H9 (cell line): ENCODE measurements at regions not wholly inside any gene's neighbourhood (a gene's known extent, or its start where the extent isn't known, plus 50 kb on each side); places are given as distances from the start of the nearest gene placed in this dataset.

Experiments
- DNase-seq: peaks from one replicate; pipeline ENCODE4 v3.0.0-alpha.2; 2017
- H2AFZ ChIP-seq: one replicate; pipeline ENCODE4 v1.6.1; 2013; ENCODE audit warnings: mild to moderate bottlenecking, low read length, control low read depth, moderate library complexity
- H2AK5ac ChIP-seq: 2 replicates; pipeline ENCODE4 v1.6.1; 2013; ENCODE audit warnings: low read length, control low read depth, mixed read lengths; ENCODE audit not compliant: insufficient read length
- H2BK120ac ChIP-seq: one replicate; pipeline ENCODE4 v1.6.1; 2013; ENCODE audit warnings: low read depth, mild to moderate bottlenecking, low read length, control low read depth, inconsistent platforms; ENCODE audit not compliant: poor library complexity, severe bottlenecking
- H2BK12ac ChIP-seq: 2 replicates; pipeline ENCODE4 v1.6.1; 2013; ENCODE audit warnings: low read length, control low read depth, mixed read lengths, low read depth; ENCODE audit not compliant: insufficient read length
- H2BK15ac ChIP-seq: 2 replicates; pipeline ENCODE4 v1.6.1; 2013; ENCODE audit warnings: low read depth, low read length, control low read depth
- H2BK20ac ChIP-seq: one replicate; pipeline ENCODE4 v1.6.1; 2013; ENCODE audit warnings: low read depth, mild to moderate bottlenecking, low read length, control low read depth, inconsistent platforms; ENCODE audit not compliant: poor library complexity, severe bottlenecking
- H2BK5ac ChIP-seq: 2 replicates; pipeline ENCODE4 v1.6.1; 2013; ENCODE audit warnings: low read length, control low read depth, mixed read lengths; ENCODE audit not compliant: insufficient read length
- H3K14ac ChIP-seq: 2 replicates; pipeline ENCODE4 v1.6.1; 2013; ENCODE audit warnings: low read length, control low read depth; ENCODE audit not compliant: insufficient read depth
- H3K18ac ChIP-seq: 2 replicates; pipeline ENCODE4 v1.6.1; 2013; ENCODE audit warnings: low read depth, mild to moderate bottlenecking, mixed read lengths, low read length, control low read depth; ENCODE audit not compliant: insufficient read length
- H3K23ac ChIP-seq: 2 replicates; pipeline ENCODE4 v1.6.1; 2013; ENCODE audit warnings: low read length, control low read depth, mixed read lengths, low read depth; ENCODE audit not compliant: insufficient read length
- H3K23me2 ChIP-seq: 2 replicates; pipeline ENCODE4 v1.6.1; 2013; ENCODE audit warnings: low read depth, mild to moderate bottlenecking, mixed read lengths, low read length, control low read depth; ENCODE audit not compliant: insufficient read length, poor library complexity, severe bottlenecking
- H3K27ac ChIP-seq: 2 replicates; pipeline ENCODE4 v1.5.1; 2013; ENCODE audit warnings: low read length, control low read depth, mixed read lengths, low read depth; ENCODE audit not compliant: insufficient read length
- H3K27me3 ChIP-seq: 2 replicates; pipeline ENCODE4 v1.6.1; 2013; ENCODE audit warnings: low read length, control low read depth, inconsistent platforms; ENCODE audit not compliant: insufficient read depth
- H3K4ac ChIP-seq: 2 replicates; pipeline ENCODE4 v1.6.1; 2013; ENCODE audit warnings: low read depth, mild to moderate bottlenecking, control low read depth, inconsistent platforms, low read length, moderate library complexity
- H3K4me1 ChIP-seq: 2 replicates; pipeline ENCODE4 v1.6.1; 2013; ENCODE audit warnings: low read length, control low read depth, inconsistent platforms; ENCODE audit not compliant: insufficient read depth
- H3K4me2 ChIP-seq: 2 replicates; pipeline ENCODE4 v1.6.1; 2013; ENCODE audit warnings: low read length, control low read depth, mixed read lengths; ENCODE audit not compliant: insufficient read length, insufficient read depth
- H3K56ac ChIP-seq: 2 replicates; pipeline ENCODE4 v1.6.1; 2013; ENCODE audit warnings: low read depth, mild to moderate bottlenecking, mixed read lengths, low read length, control low read depth; ENCODE audit not compliant: insufficient read length
- H3K79me1 ChIP-seq: 2 replicates; pipeline ENCODE4 v1.6.1; 2013; ENCODE audit warnings: low read depth, mild to moderate bottlenecking, moderate library complexity, low read length, control low read depth, inconsistent platforms; ENCODE audit not compliant: insufficient read depth, poor library complexity, severe bottlenecking
- H3K79me2 ChIP-seq: 2 replicates; pipeline ENCODE4 v1.6.1; 2013; ENCODE audit warnings: low read length, control low read depth, inconsistent platforms; ENCODE audit not compliant: insufficient read depth
- H3K9ac ChIP-seq: 2 replicates; pipeline ENCODE4 v1.6.1; 2013; ENCODE audit warnings: low read length, control low read depth, mixed read lengths; ENCODE audit not compliant: insufficient read length; ENCODE audit errors: extremely low read depth
- H3K9me3 ChIP-seq: one replicate; pipeline ENCODE4 v1.6.1; 2013; ENCODE audit warnings: low read depth, low read length, inconsistent platforms; ENCODE audit not compliant: control insufficient read depth
- H3T11ph ChIP-seq: one replicate; pipeline ENCODE4 v1.6.1; 2013; ENCODE audit warnings: mild to moderate bottlenecking, low read length, control low read depth, inconsistent platforms
- H4K20me1 ChIP-seq: one replicate; pipeline ENCODE4 v1.6.1; 2013; ENCODE audit not compliant: control insufficient read depth, insufficient read length, insufficient read depth
- H4K5ac ChIP-seq: 2 replicates; pipeline ENCODE4 v1.6.1; 2013; ENCODE audit warnings: low read depth, mild to moderate bottlenecking, mixed read lengths, low read length, control low read depth; ENCODE audit not compliant: insufficient read length
- H4K8ac ChIP-seq: replicated peaks from 2 replicates; pipeline ENCODE4 v1.6.1; 2013; ENCODE audit warnings: low read length, control low read depth, mixed read lengths, low read depth; ENCODE audit not compliant: insufficient read length
- H4K91ac ChIP-seq: 2 replicates; pipeline ENCODE4 v1.6.1; 2013; ENCODE audit warnings: low read depth, mild to moderate bottlenecking, moderate library complexity, mixed read lengths, low read length, control low read depth; ENCODE audit not compliant: insufficient read length
- H3K27ac Mint-ChIP-seq, 3 experiments: 2 replicates in 2 of 3; 3 replicates in 1 of 3; pipeline ENCODE4 v1.8.0; 2020 to 2021; ENCODE audit warnings: mixed read lengths in 3 of 3, mild to moderate bottlenecking in 1 of 3, moderate library complexity in 1 of 3
- H3K27me3 Mint-ChIP-seq: 2 replicates; pipeline ENCODE4 v1.8.0; 2021; ENCODE audit warnings: low read depth, mild to moderate bottlenecking, moderate library complexity, mixed read lengths
- H3K36me3 Mint-ChIP-seq, 3 experiments: 2 replicates in 2 of 3; 3 replicates in 1 of 3; pipeline ENCODE4 v1.8.0; 2020 to 2021; ENCODE audit warnings: low read depth in 3 of 3, mixed read lengths in 3 of 3; ENCODE audit not compliant: insufficient read depth in 1 of 3
- H3K4me1 Mint-ChIP-seq, 2 experiments: 2 replicates each; pipeline ENCODE4 v1.8.0; 2020; ENCODE audit warnings: mixed read lengths in 2 of 2
- H3K4me3 Mint-ChIP-seq, 2 experiments: 2 replicates in 1 of 2; 3 replicates in 1 of 2; pipeline ENCODE4 v1.8.0; 2020 to 2021; ENCODE audit warnings: mild to moderate bottlenecking in 2 of 2, mixed read lengths in 2 of 2, moderate library complexity in 1 of 2
- H3K9me3 Mint-ChIP-seq, 2 experiments: 2 replicates in 1 of 2; 3 replicates in 1 of 2; pipeline ENCODE4 v1.8.0; 2020; ENCODE audit warnings: mild to moderate bottlenecking in 2 of 2, mixed read lengths in 2 of 2, moderate library complexity in 1 of 2
- CTCF ChIP-seq: fragments of 200-600 bp; sonication (generic); conservative IDR thresholded peaks from 3 replicates; pipeline ENCODE4 v1.8.0; 2021; ENCODE audit warnings: antibody characterized with exemption, mild to moderate bottlenecking
- WGBS: extraction: QIAGEN DNeasy Blood & Tissue Kit; methylation state at CpG from one replicate; pipeline ENCODE4 v1.1.7; 2013; ENCODE audit warnings: missing lambda C conversion rate, low lambda C conversion rate, mixed read lengths; ENCODE audit not compliant: insufficient read length; ENCODE audit errors: extremely low coverage; 5-methylcytosine and 5-hydroxymethylcytosine counted together

GRCh38 chr18:37783771-37784170 lies 218.2 kb upstream of the CELF4 start:
- Histone ChIP-seq H2AFZ (no peak overlapping the region), H4K91ac (no peak overlapping the region), H3K9ac (no peak overlapping the region), H2BK20ac (no peak overlapping the region), H3K56ac (no peak overlapping the region), H4K5ac (no peak overlapping the region), H3K27ac (no peak overlapping the region), H4K20me1 (no peaks in the 10 kb centered on the region), H3K14ac (no peak overlapping the region), H2BK12ac (no peak overlapping the region), H2BK120ac (no peak overlapping the region), H2BK15ac (no peak overlapping the region), H3K4me2 (no peak overlapping the region), H3K4ac (no peak overlapping the region), H3K27me3 (no peaks in the 10 kb centered on the region), H3K23ac (no peak overlapping the region), H3K23me2 (no peaks in the 10 kb centered on the region), H3K18ac (no peak overlapping the region), H3K4me1 (no peaks in the 10 kb centered on the region), H3K9me3 (no peaks in the 10 kb centered on the region), H3K79me1 (no peaks in the 10 kb centered on the region), H2BK5ac (no peak overlapping the region), H3K79me2 (no peaks in the 10 kb centered on the region), H2AK5ac (no peak overlapping the region), H4K8ac (no peak overlapping the region), H3T11ph (no peak overlapping the region)
- no peaks in the 10 kb centered on the region for H3K27me3 Mint-ChIP-seq
- H3K4me1 Mint-ChIP-seq: peaks cover 5 to 8% of the 10 kb centered on the region in 2 experiments; a peak in 3 of 4 replicates
- peak overlapping the region in 1 of 3 experiments; percentile 64; a peak in 2 of 7 replicates for H3K27ac Mint-ChIP-seq
- no peak for DNase-seq
- H3K4me3 Mint-ChIP-seq: no peak overlapping the region
- WGBS: no CpG with 5 or more reads among the region's 5 CpGs
- peaks cover 3 to 4% of the 10 kb centered on the region in 2 experiments; a peak in 1 of 5 replicates for H3K9me3 Mint-ChIP-seq
- no peak for TF ChIP-seq CTCF
- H3K36me3 Mint-ChIP-seq: peaks cover 0 to 4% (median 0%) of the 10 kb centered on the region in 3 experiments; a peak in 2 of 7 replicates
